Neural cell (in vitro differentiated cells): ENCODE measurements at regions not wholly inside any gene's neighbourhood (a gene's known extent, or its start where the extent isn't known, plus 50 kb on each side); places are given as distances from the start of the nearest gene placed in this dataset.

ENCODE experiments used
- H2AFZ ChIP-seq: fragments of 200-600, 300-800 bp; sonication (generic), shearing (Covaris generic); 2 replicates; pipeline ENCODE4 v1.6.0; 2014; ENCODE audit warnings: low read depth, mild to moderate bottlenecking, antibody characterized with exemption, low read length, moderate library complexity
- H3F3A ChIP-seq: fragments of 200-600 bp; shearing (Covaris generic); 2 replicates; pipeline ENCODE4 v1.6.1; 2016; ENCODE audit warnings: mild to moderate bottlenecking, moderate library complexity, mixed read lengths, antibody characterized with exemption, low read length; ENCODE audit not compliant: insufficient read depth, poor library complexity, severe bottlenecking
- H3K27ac ChIP-seq: fragments of 200-600, 300-800 bp; sonication (generic), shearing (Covaris generic); 2 replicates; pipeline ENCODE4 v1.5.1; 2014; ENCODE audit warnings: mild to moderate bottlenecking, low read length, moderate library complexity
- H3K27me3 ChIP-seq: fragments of 300-800, 200-600 bp; sonication (generic), shearing (Covaris generic); 2 replicates; pipeline ENCODE4 v1.6.0; 2014; ENCODE audit warnings: mild to moderate bottlenecking, low read depth, low read length, moderate library complexity; ENCODE audit not compliant: insufficient read depth
- H3K36me3 ChIP-seq: fragments of 300-800, 200-600 bp; sonication (generic), shearing (Covaris generic); 2 replicates; pipeline ENCODE4 v1.5.1; 2014; ENCODE audit warnings: mild to moderate bottlenecking, antibody characterized with exemption, low read length, moderate library complexity; ENCODE audit not compliant: insufficient read depth
- H3K4me2 ChIP-seq: fragments of 300-800, 200-600 bp; sonication (generic), shearing (Covaris generic); 2 replicates; pipeline ENCODE4 v1.6.0; 2014; ENCODE audit warnings: mild to moderate bottlenecking, low read length
- H3K4me3 ChIP-seq: fragments of 300-800, 200-600 bp; sonication (generic), shearing (Covaris generic); 2 replicates; pipeline ENCODE4 v1.5.1; 2014; ENCODE audit warnings: mild to moderate bottlenecking, low read length, moderate library complexity
- H3K79me2 ChIP-seq: fragments of 200-600 bp; shearing (Covaris generic); replicated peaks from 2 replicates; pipeline ENCODE4 v1.6.0; 2014; ENCODE audit warnings: mild to moderate bottlenecking, low read length, moderate library complexity; ENCODE audit not compliant: insufficient read depth
- H3K9ac ChIP-seq: fragments of 300-800, 200-600 bp; sonication (generic), shearing (Covaris generic); 2 replicates; pipeline ENCODE4 v1.6.1; 2016; ENCODE audit warnings: mild to moderate bottlenecking, low read length, mixed read lengths
- H3K9me2 ChIP-seq: fragments of 200-600 bp; shearing (Covaris generic); 2 replicates; pipeline ENCODE4 v1.6.1; 2016; ENCODE audit warnings: mild to moderate bottlenecking, low read length, mixed read lengths; ENCODE audit not compliant: insufficient read depth
- H3K9me3 ChIP-seq: fragments of 200-600, 300-800 bp; sonication (generic), shearing (Covaris generic); 2 replicates; pipeline ENCODE4 v1.6.1; 2016; ENCODE audit warnings: mild to moderate bottlenecking, mixed run types, low read length, moderate library complexity, mixed read lengths
- H4K20me1 ChIP-seq: fragments of 200-600 bp; shearing (Covaris generic); 2 replicates; pipeline ENCODE4 v1.6.1; 2016; ENCODE audit warnings: mild to moderate bottlenecking, mixed run types; ENCODE audit not compliant: insufficient read depth
- CTCF ChIP-seq: fragments of 450-650 bp; IDR thresholded peaks from 2 replicates; pipeline ENCODE4 v1.5.1; 2014; ENCODE audit warnings: antibody characterized with exemption, mild to moderate bottlenecking, moderate library complexity; ENCODE audit not compliant: poor library complexity, severe bottlenecking
- EP300 ChIP-seq: fragments of 450-650 bp; conservative IDR thresholded peaks from 2 replicates; pipeline ENCODE4 v1.6.1; 2014; ENCODE audit warnings: antibody characterized with exemption, mild to moderate bottlenecking, moderate library complexity; ENCODE audit not compliant: poor library complexity, severe bottlenecking
- EZH2 ChIP-seq: fragments of 200-600, 300-800 bp; shearing (Covaris generic), sonication (generic); IDR thresholded peaks from 2 replicates; pipeline ENCODE4 v1.6.1; 2014; ENCODE audit warnings: antibody characterized with exemption, low read length, borderline replicate concordance, mild to moderate bottlenecking; ENCODE audit not compliant: insufficient read depth, poor library complexity, severe bottlenecking
- MXI1 ChIP-seq: fragments of 450-650 bp; conservative IDR thresholded peaks from 2 replicates; pipeline ENCODE4 v1.6.1; 2014; ENCODE audit warnings: antibody characterized with exemption, mild to moderate bottlenecking; ENCODE audit not compliant: poor library complexity, severe bottlenecking
- POLR2AphosphoS5 ChIP-seq: IDR thresholded peaks from 2 replicates; pipeline ENCODE4 v1.6.1; 2012
- RAD21 ChIP-seq: fragments of 450-650 bp; conservative IDR thresholded peaks from 2 replicates; pipeline ENCODE4 v1.6.1; 2014; ENCODE audit warnings: antibody characterized with exemption, mild to moderate bottlenecking, moderate library complexity
- REST ChIP-seq: IDR thresholded peaks from 2 replicates; pipeline ENCODE4 v1.6.1; 2012; ENCODE audit warnings: borderline replicate concordance
- SMC3 ChIP-seq: fragments of 450-650 bp; conservative IDR thresholded peaks from 2 replicates; pipeline ENCODE4 v1.6.1; 2014; ENCODE audit warnings: antibody characterized with exemption, mild to moderate bottlenecking, moderate library complexity; ENCODE audit not compliant: poor library complexity
- TAF1 ChIP-seq: IDR thresholded peaks from 2 replicates; pipeline ENCODE4 v1.6.1; 2012; ENCODE audit warnings: low read depth

GRCh38 chrX:94366616-94367015, 692.6 kb downstream of the FAM133A start:
- Histone ChIP-seq H3K79me2 (no peaks in the 10 kb centered on the region), H3K9me2 (no peaks in the 10 kb centered on the region), H3K9me3 (no peaks in the 10 kb centered on the region), H3K9ac (no peak overlapping the region), H3F3A (no peaks in the 10 kb centered on the region), H2AFZ (no peak overlapping the region), H3K27me3 (no peaks in the 10 kb centered on the region), H3K27ac (no peak overlapping the region), H4K20me1 (no peaks in the 10 kb centered on the region), H3K4me2 (no peak overlapping the region), H3K36me3 (no peaks in the 10 kb centered on the region), H3K4me3 (no peak overlapping the region)
- TF ChIP-seq MXI1 (no peak), RAD21 (no peak), POLR2AphosphoS5 (no peak), REST (no peak), SMC3 (no peak), EZH2 (no peak), EP300 (no peak), TAF1 (no peak), CTCF (no peak)

- Histone ChIP-seq H3K27ac (no peak overlapping the region), H3F3A (no peaks in the 10 kb centered on the region), H3K9me3 (no peaks in the 10 kb centered on the region), H3K36me3 (no peaks in the 10 kb centered on the region), H3K27me3 (no peaks in the 10 kb centered on the region), H4K20me1 (no peaks in the 10 kb centered on the region), H3K4me3 (no peak overlapping the region), H3K9me2 (no peaks in the 10 kb centered on the region), H3K4me2 (no peak overlapping the region), H3K9ac (no peak overlapping the region), H2AFZ (no peak overlapping the region), H3K79me2 (no peaks in the 10 kb centered on the region)
- TF ChIP-seq TAF1 (no peak), POLR2AphosphoS5 (no peak), EZH2 (no peak), RAD21 (no peak), EP300 (no peak), MXI1 (no peak), REST (no peak), SMC3 (no peak), CTCF (no peak)
Measured at GRCh38 chrX:94389044-94389443, 715.0 kb downstream of the FAM133A start.
